GM23338 (cell line): ENCODE measurements at regions not wholly inside any gene's neighbourhood (a gene's known extent, or its start where the extent isn't known, plus 50 kb on each side); places are given as distances from the start of the nearest gene placed in this dataset.

Source experiments
- ATAC-seq: fragments of 200-7000 bp; cut with Tn5 transposase; 3 replicates; pipeline ENCODE4 v1.9.1; 2020
- DNase-seq: peaks from one replicate; pipeline ENCODE4 v3.0.0-alpha.2; 2015; ENCODE audit warnings: low spot score
- H2AFZ ChIP-seq: fragments of 200-600 bp; sonication (generic); 2 replicates; pipeline ENCODE4 v1.8.0; 2016; ENCODE audit warnings: antibody characterized with exemption, mild to moderate bottlenecking, moderate library complexity
- H3F3A ChIP-seq: fragments of 200-600 bp; sonication (generic); replicated peaks from 2 replicates; pipeline ENCODE4 v1.8.0; 2017; ENCODE audit warnings: antibody characterized with exemption, mixed run types, low read depth
- H3K27ac ChIP-seq: fragments of 200-600 bp; sonication (generic); 2 replicates; pipeline ENCODE4 v1.6.1; 2016; ENCODE audit warnings: low read depth
- H3K27me3 ChIP-seq: fragments of 200-600 bp; sonication (generic); 2 replicates; pipeline ENCODE4 v1.8.0; 2016; ENCODE audit warnings: mild to moderate bottlenecking, mixed run types, moderate library complexity; ENCODE audit not compliant: insufficient read depth
- H3K36me3 ChIP-seq: fragments of 200-600 bp; sonication (generic); 2 replicates; pipeline ENCODE4 v1.8.0; 2016; ENCODE audit warnings: mild to moderate bottlenecking; ENCODE audit not compliant: insufficient read depth
- H3K4me1 ChIP-seq: fragments of 200-600 bp; sonication (generic); 2 replicates; pipeline ENCODE4 v1.8.0; 2016; ENCODE audit warnings: mild to moderate bottlenecking, moderate library complexity; ENCODE audit not compliant: insufficient read depth
- H3K4me2 ChIP-seq: fragments of 200-600 bp; sonication (generic); 2 replicates; pipeline ENCODE4 v1.7.1; 2017; ENCODE audit warnings: mixed run types
- H3K4me3 ChIP-seq: fragments of 200-600 bp; sonication (generic); 2 replicates; pipeline ENCODE4 v1.6.1; 2016; ENCODE audit warnings: mixed run types
- H3K79me2 ChIP-seq: fragments of 200-600 bp; sonication (generic); replicated peaks from 2 replicates; pipeline ENCODE4 v1.8.0; 2017; ENCODE audit warnings: mild to moderate bottlenecking; ENCODE audit not compliant: insufficient read depth
- H3K9me2 ChIP-seq: fragments of 200-600 bp; sonication (generic); 2 replicates; pipeline ENCODE4 v1.8.0; 2017; ENCODE audit not compliant: insufficient read depth
- H4K20me1 ChIP-seq: fragments of 200-600 bp; sonication (generic); replicated peaks from 2 replicates; pipeline ENCODE4 v1.8.0; 2017; ENCODE audit warnings: mild to moderate bottlenecking; ENCODE audit not compliant: insufficient read depth
- H3K27ac Mint-ChIP-seq: 2 replicates; pipeline ENCODE4 v1.8.0; 2020; ENCODE audit warnings: inconsistent platforms, mild to moderate bottlenecking, moderate library complexity, mixed read lengths
- H3K27me3 Mint-ChIP-seq: 3 replicates; pipeline ENCODE4 v1.8.0; 2022; ENCODE audit warnings: low read depth, mild to moderate bottlenecking, moderate library complexity, mixed read lengths, inconsistent platforms; ENCODE audit not compliant: insufficient read depth, poor library complexity
- H3K36me3 Mint-ChIP-seq: 3 replicates; pipeline ENCODE4 v1.8.0; 2021; ENCODE audit warnings: low read depth, mild to moderate bottlenecking, inconsistent platforms, moderate library complexity, mixed read lengths
- H3K4me1 Mint-ChIP-seq: 3 replicates; pipeline ENCODE4 v1.8.0; 2020; ENCODE audit warnings: mild to moderate bottlenecking, inconsistent platforms, mixed read lengths
- H3K4me3 Mint-ChIP-seq: 3 replicates; pipeline ENCODE4 v1.8.0; 2021; ENCODE audit warnings: moderate library complexity, mild to moderate bottlenecking, inconsistent platforms, mixed read lengths
- H3K9me3 Mint-ChIP-seq: 3 replicates; pipeline ENCODE4 v1.8.0; 2020; ENCODE audit warnings: moderate library complexity, mild to moderate bottlenecking, inconsistent platforms, mixed read lengths
- EZH2 ChIP-seq: fragments of 200-600 bp; sonication (generic); IDR thresholded peaks from one replicate; pipeline ENCODE4 v1.8.0; 2017; ENCODE audit warnings: antibody characterized with exemption, mild to moderate bottlenecking, low read depth; ENCODE audit not compliant: unreplicated experiment
- EZH2phosphoT487 ChIP-seq: fragments of 200-600 bp; sonication (generic); IDR thresholded peaks from one replicate; pipeline ENCODE4 v1.8.1; 2018; ENCODE audit warnings: antibody characterized with exemption; ENCODE audit not compliant: unreplicated experiment
- NANOG ChIP-seq: IDR thresholded peaks from 2 replicates; pipeline ENCODE4 v1.6.1; 2016; ENCODE audit warnings: antibody characterized with exemption, borderline replicate concordance
- REST ChIP-seq: IDR thresholded peaks from one replicate; pipeline ENCODE4 v1.6.1; 2018; ENCODE audit warnings: antibody characterized with exemption; ENCODE audit not compliant: unreplicated experiment
- STAT1 ChIP-seq: IDR thresholded peaks from one replicate; pipeline ENCODE4 v1.6.1; 2016; ENCODE audit warnings: antibody characterized with exemption; ENCODE audit not compliant: unreplicated experiment
- TF ChIP-seq, protein P1 (sequence below): IDR thresholded peaks from 2 replicates; pipeline ENCODE4 v1.6.1; 2016; ENCODE audit warnings: antibody characterized with exemption
- TF ChIP-seq, protein P2 (sequence below): fragments of 250-450 bp; sonication (Bioruptor Pico); IDR thresholded peaks from 2 replicates; pipeline ENCODE4 v1.5.0; 2020; ENCODE audit warnings: mild to moderate bottlenecking, moderate library complexity

GRCh38 chr10:91061187-91061586, 140.3 kb upstream of the ANKRD1 start:
- no peaks in the 10 kb centered on the region for H3K4me1 Mint-ChIP-seq
- TF ChIP-seq REST (no peak), EZH2 (no peak)

DNA sequence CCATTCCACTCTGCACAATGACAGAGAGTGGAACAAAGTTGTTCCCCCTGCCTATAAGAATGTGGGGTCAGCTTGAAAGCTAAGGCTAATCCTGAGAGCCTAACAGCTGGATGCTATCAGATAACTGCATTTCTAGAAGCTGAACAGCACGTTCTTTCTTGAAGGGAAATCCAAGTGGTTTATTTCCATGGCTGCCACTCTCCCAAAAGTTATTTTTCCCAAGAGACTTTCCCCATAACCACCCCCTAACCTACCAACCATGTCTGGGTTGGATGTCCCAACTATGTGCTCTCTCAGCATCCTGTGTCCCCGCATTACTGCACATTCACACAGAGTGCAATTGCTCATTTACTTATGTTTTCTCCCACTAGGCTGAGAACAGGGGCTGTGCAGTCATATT, 140.7 kb upstream of the ANKRD1 start:
- H3K27ac Mint-ChIP-seq = no peak overlapping the region
- H3K27me3 Mint-ChIP-seq = no peaks in the 10 kb centered on the region
- no peaks in the 10 kb centered on the region for H3K9me3 Mint-ChIP-seq
- no peaks in the 10 kb centered on the region for H3K79me2 ChIP-seq
- no peak overlapping the region for H3K4me3 ChIP-seq
- no peaks in the 10 kb centered on the region for H3K4me1 ChIP-seq
- no peaks in the 10 kb centered on the region for H3K4me1 Mint-ChIP-seq
- ATAC-seq = no peak
- H4K20me1 ChIP-seq = no peaks in the 10 kb centered on the region
- no peak for DNase-seq
- no peak overlapping the region for H3K4me3 Mint-ChIP-seq
- 0 out of 2 replicates have a peak, but pooled peaks cover 7% of the 10 kb centered on the region for H3K9me2 ChIP-seq
- H3K36me3 Mint-ChIP-seq = no peaks in the 10 kb centered on the region
- no peaks in the 10 kb centered on the region for H3K27me3 ChIP-seq
- H3K36me3 ChIP-seq = no peaks in the 10 kb centered on the region
- no peak overlapping the region for H3K27ac ChIP-seq
- H3K4me2 ChIP-seq = no peak overlapping the region
- H3F3A ChIP-seq = no peaks in the 10 kb centered on the region
- no peak overlapping the region for H2AFZ ChIP-seq
- TF ChIP-seq, protein P1, sequence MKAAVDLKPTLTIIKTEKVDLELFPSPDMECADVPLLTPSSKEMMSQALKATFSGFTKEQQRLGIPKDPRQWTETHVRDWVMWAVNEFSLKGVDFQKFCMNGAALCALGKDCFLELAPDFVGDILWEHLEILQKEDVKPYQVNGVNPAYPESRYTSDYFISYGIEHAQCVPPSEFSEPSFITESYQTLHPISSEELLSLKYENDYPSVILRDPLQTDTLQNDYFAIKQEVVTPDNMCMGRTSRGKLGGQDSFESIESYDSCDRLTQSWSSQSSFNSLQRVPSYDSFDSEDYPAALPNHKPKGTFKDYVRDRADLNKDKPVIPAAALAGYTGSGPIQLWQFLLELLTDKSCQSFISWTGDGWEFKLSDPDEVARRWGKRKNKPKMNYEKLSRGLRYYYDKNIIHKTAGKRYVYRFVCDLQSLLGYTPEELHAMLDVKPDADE = no peak
- no peak for TF ChIP-seq REST
- no peak for TF ChIP-seq EZH2phosphoT487
- TF ChIP-seq, protein P2, sequence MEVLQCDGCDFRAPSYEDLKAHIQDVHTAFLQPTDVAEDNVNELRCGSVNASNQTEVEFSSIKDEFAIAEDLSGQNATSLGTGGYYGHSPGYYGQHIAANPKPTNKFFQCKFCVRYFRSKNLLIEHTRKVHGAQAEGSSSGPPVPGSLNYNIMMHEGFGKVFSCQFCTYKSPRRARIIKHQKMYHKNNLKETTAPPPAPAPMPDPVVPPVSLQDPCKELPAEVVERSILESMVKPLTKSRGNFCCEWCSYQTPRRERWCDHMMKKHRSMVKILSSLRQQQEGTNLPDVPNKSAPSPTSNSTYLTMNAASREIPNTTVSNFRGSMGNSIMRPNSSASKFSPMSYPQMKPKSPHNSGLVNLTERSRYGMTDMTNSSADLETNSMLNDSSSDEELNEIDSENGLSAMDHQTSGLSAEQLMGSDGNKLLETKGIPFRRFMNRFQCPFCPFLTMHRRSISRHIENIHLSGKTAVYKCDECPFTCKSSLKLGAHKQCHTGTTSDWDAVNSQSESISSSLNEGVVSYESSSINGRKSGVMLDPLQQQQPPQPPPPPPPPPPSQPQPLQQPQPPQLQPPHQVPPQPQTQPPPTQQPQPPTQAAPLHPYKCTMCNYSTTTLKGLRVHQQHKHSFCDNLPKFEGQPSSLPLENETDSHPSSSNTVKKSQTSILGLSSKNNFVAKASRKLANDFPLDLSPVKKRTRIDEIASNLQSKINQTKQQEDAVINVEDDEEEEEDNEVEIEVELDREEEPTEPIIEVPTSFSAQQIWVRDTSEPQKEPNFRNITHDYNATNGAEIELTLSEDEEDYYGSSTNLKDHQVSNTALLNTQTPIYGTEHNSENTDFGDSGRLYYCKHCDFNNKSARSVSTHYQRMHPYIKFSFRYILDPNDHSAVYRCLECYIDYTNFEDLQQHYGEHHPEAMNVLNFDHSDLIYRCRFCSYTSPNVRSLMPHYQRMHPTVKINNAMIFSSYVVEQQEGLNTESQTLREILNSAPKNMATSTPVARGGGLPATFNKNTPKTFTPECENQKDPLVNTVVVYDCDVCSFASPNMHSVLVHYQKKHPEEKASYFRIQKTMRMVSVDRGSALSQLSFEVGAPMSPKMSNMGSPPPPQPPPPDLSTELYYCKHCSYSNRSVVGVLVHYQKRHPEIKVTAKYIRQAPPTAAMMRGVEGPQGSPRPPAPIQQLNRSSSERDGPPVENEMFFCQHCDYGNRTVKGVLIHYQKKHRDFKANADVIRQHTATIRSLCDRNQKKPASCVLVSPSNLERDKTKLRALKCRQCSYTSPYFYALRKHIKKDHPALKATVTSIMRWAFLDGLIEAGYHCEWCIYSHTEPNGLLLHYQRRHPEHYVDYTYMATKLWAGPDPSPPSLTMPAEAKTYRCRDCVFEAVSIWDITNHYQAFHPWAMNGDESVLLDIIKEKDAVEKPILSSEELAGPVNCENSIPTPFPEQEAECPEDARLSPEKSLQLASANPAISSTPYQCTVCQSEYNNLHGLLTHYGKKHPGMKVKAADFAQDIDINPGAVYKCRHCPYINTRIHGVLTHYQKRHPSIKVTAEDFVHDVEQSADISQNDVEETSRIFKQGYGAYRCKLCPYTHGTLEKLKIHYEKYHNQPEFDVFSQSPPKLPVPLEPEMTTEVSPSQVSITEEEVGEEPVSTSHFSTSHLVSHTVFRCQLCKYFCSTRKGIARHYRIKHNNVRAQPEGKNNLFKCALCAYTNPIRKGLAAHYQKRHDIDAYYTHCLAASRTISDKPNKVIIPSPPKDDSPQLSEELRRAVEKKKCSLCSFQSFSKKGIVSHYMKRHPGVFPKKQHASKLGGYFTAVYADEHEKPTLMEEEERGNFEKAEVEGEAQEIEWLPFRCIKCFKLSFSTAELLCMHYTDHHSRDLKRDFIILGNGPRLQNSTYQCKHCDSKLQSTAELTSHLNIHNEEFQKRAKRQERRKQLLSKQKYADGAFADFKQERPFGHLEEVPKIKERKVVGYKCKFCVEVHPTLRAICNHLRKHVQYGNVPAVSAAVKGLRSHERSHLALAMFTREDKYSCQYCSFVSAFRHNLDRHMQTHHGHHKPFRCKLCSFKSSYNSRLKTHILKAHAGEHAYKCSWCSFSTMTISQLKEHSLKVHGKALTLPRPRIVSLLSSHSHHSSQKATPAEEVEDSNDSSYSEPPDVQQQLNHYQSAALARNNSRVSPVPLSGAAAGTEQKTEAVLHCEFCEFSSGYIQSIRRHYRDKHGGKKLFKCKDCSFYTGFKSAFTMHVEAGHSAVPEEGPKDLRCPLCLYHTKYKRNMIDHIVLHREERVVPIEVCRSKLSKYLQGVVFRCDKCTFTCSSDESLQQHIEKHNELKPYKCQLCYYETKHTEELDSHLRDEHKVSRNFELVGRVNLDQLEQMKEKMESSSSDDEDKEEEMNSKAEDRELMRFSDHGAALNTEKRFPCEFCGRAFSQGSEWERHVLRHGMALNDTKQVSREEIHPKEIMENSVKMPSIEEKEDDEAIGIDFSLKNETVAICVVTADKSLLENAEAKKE (CRISPR knock-in tag) = no peak
- no peak for TF ChIP-seq NANOG
- no peak for TF ChIP-seq STAT1

More at GRCh38 chr10:91061187-91061586, 140.3 kb upstream of the ANKRD1 start:
- Histone ChIP-seq H3K4me1 (no peaks in the 10 kb centered on the region), H3K4me3 (no peak overlapping the region), H3K27me3 (no peaks in the 10 kb centered on the region), H3K36me3 (no peaks in the 10 kb centered on the region), H4K20me1 (no peaks in the 10 kb centered on the region), H3K4me2 (no peak overlapping the region), H3K27ac (no peak overlapping the region), H2AFZ (no peak overlapping the region), H3K9me2 (0 out of 2 replicates have a peak, but pooled peaks cover 7% of the 10 kb centered on the region), H3K79me2 (no peaks in the 10 kb centered on the region), H3F3A (no peaks in the 10 kb centered on the region)
- DNase-seq = no peak
- no peak for ATAC-seq
- H3K4me3 Mint-ChIP-seq = no peak overlapping the region
- H3K9me3 Mint-ChIP-seq = no peaks in the 10 kb centered on the region
- H3K36me3 Mint-ChIP-seq = no peaks in the 10 kb centered on the region
- no peak overlapping the region for H3K27ac Mint-ChIP-seq
- H3K27me3 Mint-ChIP-seq = no peaks in the 10 kb centered on the region
